Stimulated activated CD4-positive, alpha-beta T cell treated with anti-CD3 and anti-CD28 coated beads, Interleukin-2, amount 100 ng/mL, for 24 hours (primary cell): ENCODE measurements at regions not wholly inside any gene's neighbourhood (a gene's known extent, or its start where the extent isn't known, plus 50 kb on each side); places are given as distances from the start of the nearest gene placed in this dataset.
"Not testable (repeated sequence)": the region's sequence is repeated elsewhere in the genome, so short reads cannot be mapped to it uniquely, and the experiment has no call there.

ENCODE experiments used
- DNase-seq, 2 donors: peaks; one replicate each; pipeline ENCODE4 v3.0.0-alpha.2; 2020

DNA sequence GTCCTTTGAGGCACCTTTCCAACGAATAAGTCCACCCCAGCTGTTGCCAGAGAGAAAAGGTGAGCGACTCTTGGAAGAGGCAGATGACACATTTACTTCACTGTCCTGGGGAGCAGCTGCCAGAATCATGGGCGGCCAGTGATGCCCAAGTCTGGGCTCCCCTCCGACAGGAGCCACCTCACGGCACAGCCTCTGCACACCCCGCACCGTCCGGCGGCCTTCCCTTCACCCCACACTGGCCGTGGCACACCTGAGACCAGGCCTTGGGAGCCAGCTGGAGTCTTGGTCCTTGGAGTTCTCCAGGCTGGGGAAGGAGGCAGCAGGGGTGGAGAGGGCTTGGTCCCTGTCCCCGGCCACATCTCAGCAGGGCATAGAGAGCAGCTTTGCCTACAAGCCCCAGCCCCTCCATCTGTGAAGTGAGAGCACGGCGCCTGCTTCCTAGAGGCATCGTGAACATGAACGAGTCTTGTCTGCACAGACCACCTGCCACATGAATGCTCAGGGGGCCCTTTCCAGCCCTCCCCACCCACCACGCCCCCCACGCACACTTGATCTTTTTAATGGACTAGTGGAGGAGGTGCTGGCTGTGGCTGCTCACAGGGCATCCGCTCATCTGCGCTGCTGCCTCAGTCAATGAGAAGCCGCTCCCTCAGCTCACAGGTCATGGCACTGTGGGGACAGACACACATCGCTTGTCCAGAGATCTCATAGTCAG lies 400.2 kb upstream of the MYT1L start:
- no peak for DNase-seq

DNA sequence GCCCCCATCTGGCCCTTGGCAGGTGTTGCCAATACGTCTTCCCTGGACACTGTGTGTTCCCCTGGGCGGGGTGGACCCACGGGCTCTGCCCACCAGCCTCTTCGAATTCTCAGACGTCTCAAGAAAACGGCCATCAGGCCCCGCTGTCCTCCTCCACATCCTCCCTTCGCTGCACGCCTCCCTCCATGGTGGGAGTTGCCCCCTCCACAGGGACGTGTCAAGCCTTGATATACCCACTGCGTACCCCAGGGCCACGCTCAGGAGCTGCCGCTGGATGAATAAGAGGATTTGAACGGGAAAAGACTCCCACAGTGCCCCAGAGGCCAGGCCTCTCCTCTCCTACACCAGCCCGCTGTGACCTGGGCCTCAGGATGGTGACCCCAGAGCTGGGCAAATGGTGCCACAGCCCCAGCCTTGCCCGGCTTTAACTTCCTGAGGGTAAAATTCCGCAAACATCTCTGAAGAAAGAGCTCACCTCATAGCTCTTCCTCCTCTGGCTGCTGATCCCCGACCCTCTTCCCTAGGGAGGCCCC lies 399.3 kb upstream of the MYT1L start:
- no peak for DNase-seq

DNA sequence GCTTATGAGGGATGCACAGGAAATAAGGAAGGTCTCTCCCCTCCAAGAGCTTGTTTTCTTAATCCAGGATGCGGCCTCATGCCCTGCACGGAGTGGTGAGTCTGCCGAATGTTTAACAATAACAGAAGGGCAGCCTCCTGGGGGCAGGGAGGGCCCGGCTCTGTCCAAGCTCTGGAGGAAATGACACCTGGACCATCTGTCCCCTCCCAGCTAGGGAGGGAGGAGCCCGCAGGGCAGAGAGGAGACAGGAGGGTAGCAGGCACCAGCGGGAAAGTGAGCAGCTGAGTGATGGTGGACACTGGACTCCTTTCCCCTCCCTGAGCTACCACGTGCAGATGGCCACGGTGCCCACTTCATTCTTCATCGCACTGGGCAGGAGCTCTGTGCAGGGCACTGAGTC lies 398.2 kb upstream of the MYT1L start:
- no peak for DNase-seq

- DNase-seq, result no peak
These were observed 397.6 kb upstream of the MYT1L start for GRCh38 chr2:2728635-2729034.

- no peak for DNase-seq
These were observed 396.9 kb upstream of the MYT1L start for GRCh38 chr2:2727876-2728511.

DNA sequence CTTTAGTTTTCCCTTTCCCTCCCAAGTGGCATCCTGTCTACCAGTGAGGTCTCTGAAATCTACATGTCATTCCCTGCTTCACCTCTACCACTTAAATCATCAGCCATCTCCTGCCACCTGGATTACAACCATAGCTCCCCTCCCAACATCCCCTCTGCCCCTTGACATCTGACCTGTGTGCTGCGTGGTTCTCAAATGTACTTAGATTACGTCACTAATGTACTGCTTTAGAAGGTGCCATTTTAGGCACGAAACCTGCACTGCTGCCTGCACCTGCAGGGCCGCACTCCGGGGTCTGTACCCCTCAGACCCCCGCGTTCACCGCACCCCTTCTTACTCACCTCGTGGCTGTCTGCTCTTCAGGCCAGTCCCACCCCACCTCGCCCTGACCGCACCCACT lies 395.1 kb upstream of the MYT1L start:
- DNase-seq, result no peak

- DNase-seq, result no peak
These were observed 392.0 kb upstream of the MYT1L start for GRCh38 chr2:2723064-2723463.

GRCh38 chr2:2721296-2721835 lies 390.3 kb upstream of the MYT1L start:
- no peak for DNase-seq

GRCh38 chr2:2720806-2721205 lies 389.7 kb upstream of the MYT1L start:
- not testable (repeated sequence) for DNase-seq

- no peak for DNase-seq
These were observed 389.3 kb upstream of the MYT1L start for GRCh38 chr2:2720351-2720750.

DNA sequence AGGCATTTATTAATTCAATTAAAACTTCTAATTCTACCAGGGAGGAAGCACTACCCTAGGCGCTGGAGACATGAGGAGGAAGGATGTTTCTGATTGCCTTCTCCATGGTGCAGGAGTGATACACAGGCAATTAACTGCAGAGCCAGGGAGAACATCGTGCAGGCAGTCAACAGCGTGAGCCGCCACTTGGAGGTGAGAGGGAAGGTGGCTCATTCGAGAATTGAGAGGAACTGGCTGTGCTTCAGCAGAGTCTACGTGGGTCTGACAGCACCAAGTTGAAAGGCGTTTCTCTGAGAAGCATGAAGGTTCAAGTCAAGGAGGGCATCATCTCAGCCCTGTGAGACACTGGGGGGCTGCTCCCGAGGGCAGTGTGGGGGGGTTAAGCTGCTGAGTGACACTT lies 388.7 kb upstream of the MYT1L start:
- DNase-seq, result no peak

DNA sequence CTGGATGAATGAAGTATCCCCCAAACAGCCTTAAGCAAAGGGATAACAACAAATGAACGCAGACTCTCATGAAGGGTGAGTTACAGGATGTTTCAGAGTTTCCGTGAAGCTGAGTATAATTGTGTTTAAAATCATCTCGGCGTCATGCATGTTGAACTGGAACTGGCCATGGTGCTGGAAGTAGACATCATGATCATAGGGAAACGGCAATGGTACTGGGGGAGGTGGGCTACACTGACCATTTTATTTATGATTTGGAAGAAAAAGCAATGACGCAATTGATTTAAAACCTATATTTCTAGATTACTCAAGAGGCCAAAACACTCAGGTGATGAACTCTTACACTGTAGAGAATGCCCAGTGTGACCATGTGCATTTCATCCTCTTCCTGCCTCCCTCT lies 387.9 kb upstream of the MYT1L start:
- DNase-seq, result no peak

DNA sequence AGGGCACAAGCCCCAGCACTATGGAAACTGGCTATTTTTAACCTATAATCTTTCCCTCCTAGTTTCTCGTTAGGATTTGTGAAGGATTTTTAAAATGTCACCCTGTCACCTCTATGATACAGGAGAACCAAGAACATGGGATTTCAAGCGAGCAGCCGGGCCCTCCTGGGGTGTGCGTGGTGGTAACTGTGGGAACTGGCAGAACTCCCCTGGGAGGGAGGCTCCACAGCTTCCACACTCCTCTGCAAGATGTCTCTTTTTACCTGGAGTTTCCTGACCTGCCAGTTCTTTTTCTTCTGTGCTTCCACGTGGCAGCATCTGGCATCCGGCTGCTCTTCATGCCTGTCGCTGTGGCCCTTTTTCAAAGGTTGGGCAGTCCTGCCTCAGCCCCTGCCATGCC lies 386.3 kb upstream of the MYT1L start:
- DNase-seq, result no peak

DNA sequence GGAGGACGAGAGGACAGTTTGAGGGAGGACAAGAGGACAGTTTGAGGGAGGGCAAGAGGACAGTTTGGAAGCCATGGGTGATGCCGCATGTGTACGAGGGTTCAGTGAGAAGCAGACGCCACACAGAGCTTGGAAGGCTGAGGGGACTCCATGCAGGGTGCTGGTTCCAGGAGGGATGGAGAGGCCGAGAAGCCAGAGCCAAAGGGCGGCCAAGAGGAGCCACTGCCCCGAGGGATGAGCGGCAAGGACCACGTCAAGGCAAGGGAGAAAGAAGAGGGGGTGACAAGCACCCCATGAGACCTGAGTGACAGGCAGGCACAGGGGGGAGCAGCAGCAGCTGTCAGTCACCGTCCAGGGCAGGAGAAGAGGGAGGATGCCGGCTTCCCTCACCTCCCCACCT lies 385.7 kb upstream of the MYT1L start:
- no peak for DNase-seq

GRCh38 chr2:2715036-2715818 lies 384.2 kb upstream of the MYT1L start:
- no peak for DNase-seq

- no peak for DNase-seq
These were observed 383.3 kb upstream of the MYT1L start for GRCh38 chr2:2714408-2714807.

GRCh38 chr2:2709431-2709770 lies 378.3 kb upstream of the MYT1L start:
- no peak for DNase-seq

DNA sequence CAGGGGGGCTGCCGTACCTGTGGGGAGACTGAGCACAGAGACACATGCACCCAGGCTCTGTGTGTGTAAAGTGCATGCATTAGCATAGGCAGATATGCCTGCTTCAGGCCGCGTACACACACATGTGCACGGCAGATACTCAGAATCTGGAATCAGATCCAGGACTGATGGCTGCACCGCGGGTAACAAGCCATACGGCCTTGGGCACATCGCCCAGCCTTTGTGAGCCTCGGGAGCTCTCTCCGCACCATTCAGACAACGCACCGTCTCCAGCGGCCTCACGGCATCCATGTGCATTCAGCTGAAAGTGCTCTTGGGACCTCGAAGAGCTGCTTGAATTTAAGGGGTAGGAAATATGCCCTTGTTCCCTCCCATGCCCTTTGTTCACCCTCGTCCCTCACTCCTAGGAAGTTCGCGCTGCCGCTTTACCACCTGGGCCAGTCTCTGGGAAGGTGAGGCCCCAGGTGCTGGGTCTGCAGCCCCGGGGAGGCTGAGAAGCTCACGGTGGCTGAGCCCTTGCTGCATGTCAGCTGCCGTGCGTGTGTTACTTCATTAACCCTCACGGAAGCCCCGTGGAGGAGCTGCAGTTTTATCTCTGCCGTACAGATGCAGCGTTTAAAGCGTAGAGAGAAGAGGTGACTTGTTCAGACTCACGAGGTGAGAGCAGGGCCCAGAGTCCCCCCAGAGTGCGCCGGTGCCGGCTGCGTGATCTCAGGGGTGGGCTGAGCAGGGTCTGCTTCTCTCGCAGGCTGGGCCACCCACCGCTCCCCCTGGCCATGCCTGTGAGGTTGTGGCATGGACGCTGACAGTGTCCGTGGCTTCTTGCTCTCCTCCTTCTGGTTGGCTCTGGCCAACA lies 377.7 kb upstream of the MYT1L start:
- DNase-seq, result no peak

DNA sequence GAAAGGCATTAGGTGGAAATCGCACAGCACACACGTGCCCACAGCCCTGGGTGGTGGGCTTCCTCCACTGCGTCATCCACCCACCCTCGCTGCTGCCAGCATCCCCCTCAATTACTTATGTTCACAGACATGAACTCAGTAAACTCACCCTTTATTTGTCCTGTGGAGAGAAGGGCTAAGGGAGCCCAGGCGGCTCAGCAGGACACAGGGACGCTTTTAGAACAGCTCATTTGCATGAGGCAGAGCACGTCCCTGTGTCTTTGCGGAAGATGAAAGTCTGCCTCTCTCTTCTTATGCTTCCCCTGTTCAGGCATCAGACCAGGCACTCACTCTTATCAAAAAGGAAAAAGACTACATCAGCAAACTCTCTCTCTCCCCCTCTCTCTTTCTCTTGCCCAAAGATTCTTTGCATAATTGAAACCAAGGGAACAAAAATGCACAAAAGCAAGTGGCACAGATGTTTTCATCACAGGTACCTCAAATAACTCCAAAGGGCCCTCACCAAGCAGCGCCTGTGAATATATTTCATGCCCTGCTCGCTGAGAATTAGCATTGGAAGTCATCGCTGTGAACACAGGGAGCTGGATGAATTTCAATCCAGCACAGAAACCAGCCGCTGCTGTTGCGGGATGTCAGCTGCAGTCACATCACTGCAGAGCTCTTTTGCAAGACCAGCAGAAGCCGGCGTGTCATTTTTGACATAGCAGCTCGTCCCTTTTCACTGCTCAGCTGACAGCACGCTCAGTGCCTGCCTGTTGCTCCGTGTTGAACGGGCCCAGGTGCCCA lies 376.3 kb upstream of the MYT1L start:
- DNase-seq, result no peak

DNA sequence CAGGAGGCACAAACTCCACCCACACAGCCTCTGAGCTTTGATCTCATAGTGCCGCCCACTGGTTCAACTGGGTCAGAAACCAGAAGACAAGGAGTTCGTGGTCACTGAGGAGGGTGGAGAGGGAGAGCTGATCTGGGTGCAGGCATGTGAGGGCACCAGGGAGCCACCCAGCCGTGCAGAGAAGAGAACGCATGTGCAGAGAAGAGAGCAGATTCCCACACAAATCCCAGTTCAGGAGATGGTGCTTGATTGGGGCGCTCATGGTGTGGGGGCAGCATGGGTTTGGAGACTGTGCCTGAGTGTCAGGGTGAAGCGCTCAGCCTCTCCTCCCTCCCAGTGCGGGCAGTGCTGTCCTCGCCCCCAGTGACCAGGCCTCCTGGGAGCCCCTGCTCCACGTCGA lies 375.2 kb upstream of the MYT1L start:
- no peak for DNase-seq

DNA sequence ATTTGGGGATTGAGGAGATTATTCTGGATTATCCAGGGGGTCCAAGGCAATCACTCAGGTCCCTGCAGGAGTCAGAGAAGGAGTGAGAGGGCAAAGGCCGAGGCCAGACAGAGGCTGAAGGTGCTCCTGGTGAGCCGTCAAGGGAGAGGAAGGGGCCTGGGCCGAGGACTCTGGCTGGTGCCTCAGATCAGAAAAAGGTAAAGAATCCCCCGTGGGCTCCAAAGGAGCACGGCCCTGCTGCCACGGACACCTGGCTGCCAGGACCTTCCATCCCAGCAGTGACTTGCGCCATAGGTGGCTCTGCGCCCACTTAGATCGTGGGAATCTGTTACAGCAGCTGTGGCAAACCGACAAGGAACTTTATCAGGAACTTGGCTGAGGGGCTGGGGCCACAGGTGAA lies 374.8 kb upstream of the MYT1L start:
- DNase-seq, result no peak
